T-cell (primary cell): ENCODE measurements at regions not wholly inside any gene's neighbourhood (a gene's known extent, or its start where the extent isn't known, plus 50 kb on each side); places are given as distances from the start of the nearest gene placed in this dataset.

Experiments used
- ATAC-seq, 4 experiments: fragments of 200-7000 bp in 3 of 4; fragments of 150-1000 bp in 1 of 4; cut with Tn5 transposase; replicated peaks in 1 of 4; 1 replicate in 3 of 4; 2 replicates in 1 of 4; pipeline ENCODE4 v1.10.0; 2021; ENCODE audit warnings: moderate library complexity in 3 of 4, mild to moderate bottlenecking in 2 of 4, moderate number of reproducible peaks in 1 of 4
- CTCF ChIA-PET, 2 donors: fragments of 300-600 bp; sonication (Branson Sonifier 250); formaldehyde crosslinking; loops; one replicate each; lab custom pipeline; 2022; ENCODE audit warnings: antibody characterized with exemption in 2 of 2; lab: Charles Lee
- POLR2A ChIA-PET, 2 donors: fragments of 300-600 bp; sonication (Branson Sonifier 250); formaldehyde crosslinking; loops; one replicate each; lab custom pipeline; 2022; ENCODE audit warnings: antibody characterized with exemption in 2 of 2; lab: Charles Lee
- DNase-seq, 35 experiments: peaks; one replicate each; pipeline versions ENCODE4 v3.0.0 to v3.0.0-alpha.2; 2013 to 2023
- H3K27ac ChIP-seq: one replicate; pipeline ENCODE4 v1.5.1; 2013; ENCODE audit warnings: low read length
- H3K27me3 ChIP-seq, 2 experiments: replicated peaks in 1 of 2; 1 replicate in 1 of 2; 2 replicates in 1 of 2; pipeline versions ENCODE4 v1.6.1 to v1.7.0; 2013; ENCODE audit warnings: low read length in 1 of 2, mixed read lengths in 1 of 2; ENCODE audit not compliant: control insufficient read depth in 2 of 2, insufficient read depth in 2 of 2; ENCODE audit errors: extremely low read depth in 1 of 2
- H3K36me3 ChIP-seq, 2 donors: 1 replicate in 1 of 2; 2 replicates in 1 of 2; pipeline versions ENCODE4 v1.6.1 to v1.7.0; 2013; ENCODE audit warnings: low read length in 1 of 2; ENCODE audit not compliant: control insufficient read depth in 2 of 2, insufficient read depth in 1 of 2; ENCODE audit errors: extremely low read depth in 1 of 2
- H3K4me1 ChIP-seq, 2 experiments: 1 replicate in 1 of 2; 2 replicates in 1 of 2; pipeline versions ENCODE4 v1.6.1 to v1.7.0; 2013; ENCODE audit warnings: low read length in 2 of 2, mixed read lengths in 1 of 2; ENCODE audit not compliant: insufficient read depth in 2 of 2, control insufficient read depth in 1 of 2; ENCODE audit errors: extremely low read depth in 1 of 2
- H3K4me3 ChIP-seq, 2 donors: 1 replicate in 1 of 2; 2 replicates in 1 of 2; pipeline versions ENCODE4 v1.5.1 to v1.7.0; 2013; ENCODE audit warnings: mild to moderate bottlenecking in 2 of 2, low read length in 1 of 2, moderate library complexity in 1 of 2; ENCODE audit not compliant: control insufficient read depth in 1 of 2; ENCODE audit errors: extremely low read depth in 1 of 2
- H3K9me3 ChIP-seq: 2 replicates; pipeline ENCODE4 v1.7.0; 2013
- H3K27ac Mint-ChIP-seq, 2 donors: one replicate each; pipeline ENCODE4 v1.8.0; 2020 to 2021; ENCODE audit warnings: mild to moderate bottlenecking in 2 of 2, mixed read lengths in 2 of 2
- H3K27me3 Mint-ChIP-seq, 2 donors: one replicate each; pipeline ENCODE4 v1.8.0; 2021 to 2022; ENCODE audit warnings: mixed read lengths in 2 of 2
- H3K36me3 Mint-ChIP-seq: one replicate; pipeline ENCODE4 v1.8.0; 2021; ENCODE audit warnings: mixed read lengths
- H3K4me1 Mint-ChIP-seq, 3 donors: one replicate each; pipeline ENCODE4 v1.8.0; 2020 to 2022; ENCODE audit warnings: mixed read lengths in 3 of 3, mild to moderate bottlenecking in 1 of 3
- H3K4me3 Mint-ChIP-seq, 3 donors: one replicate each; pipeline ENCODE4 v1.8.0; 2020 to 2022; ENCODE audit warnings: mild to moderate bottlenecking in 3 of 3, mixed read lengths in 3 of 3, moderate library complexity in 3 of 3
- H3K9me3 Mint-ChIP-seq, 3 donors: one replicate each; pipeline ENCODE4 v1.8.0; 2020 to 2022; ENCODE audit warnings: mixed read lengths in 3 of 3
- WGBS: methylation state at CpG from one replicate; pipeline ENCODE4 v1.1.5; 2013; ENCODE audit warnings: missing lambda C conversion rate; ENCODE audit not compliant: insufficient coverage; 5-methylcytosine and 5-hydroxymethylcytosine counted together

DNA sequence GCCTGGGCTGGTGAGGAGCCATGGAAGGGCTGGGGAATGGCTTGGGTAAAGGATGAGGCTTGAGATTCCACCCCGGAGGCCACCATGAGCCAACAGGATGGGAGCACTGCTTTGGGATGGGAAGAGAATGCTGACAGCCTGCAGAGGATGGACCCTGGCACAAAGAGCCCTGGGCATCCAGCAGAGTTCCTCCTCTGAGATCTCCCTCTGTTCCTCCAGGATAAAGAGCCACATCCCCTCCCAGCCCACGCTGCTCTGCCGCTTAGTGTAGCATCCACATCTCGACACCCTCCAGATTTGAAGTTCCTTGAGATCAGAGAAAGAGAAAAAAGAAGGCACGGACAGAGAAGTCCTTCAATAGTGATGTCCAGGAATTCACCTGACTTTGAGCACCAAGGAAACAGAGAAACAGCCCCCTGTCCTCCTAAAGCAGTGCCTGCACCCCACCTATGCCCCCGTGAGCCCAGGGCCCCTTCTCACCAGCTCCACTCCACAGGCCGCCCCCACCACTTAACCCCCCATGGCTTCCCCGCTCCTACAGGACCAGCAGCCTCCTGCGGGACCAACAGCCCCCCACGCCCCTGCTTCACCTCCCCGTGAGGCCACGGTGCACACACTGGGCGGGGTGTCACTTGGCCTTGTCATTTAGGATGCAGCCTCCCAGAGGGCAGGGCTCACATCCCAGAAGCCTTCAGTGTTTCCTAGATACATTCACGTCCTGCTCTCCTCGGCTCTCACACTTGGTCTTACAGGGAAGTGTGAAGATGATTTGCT is 180.5 kb downstream of the SHANK2 start:
- Mint-ChIP-seq H3K27ac (no peak overlapping the region), H3K36me3 (no peaks in the 10 kb centered on the region), H3K27me3 (peaks cover 3 to 10% of the 10 kb centered on the region in 2 donors), H3K9me3 (no peaks in the 10 kb centered on the region), H3K4me3 (no peak overlapping the region), H3K4me1 (no peaks in the 10 kb centered on the region)
- H3K27ac ChIP-seq, result no peak overlapping the region
- no peaks in the 10 kb centered on the region for H3K4me1 ChIP-seq
- H3K27me3 ChIP-seq, result peaks cover 0 to 13% of the 10 kb centered on the region in 2 experiments
- POLR2A ChIA-PET, result no interaction called here
- H3K9me3 ChIP-seq, result no peaks in the 10 kb centered on the region
- ATAC-seq, result no peak
- CTCF ChIA-PET, result no interaction called here
- H3K4me3 ChIP-seq, result no peak overlapping the region
- WGBS, result 76% methylated on average over 6 of the region's 15 CpGs
- no peaks in the 10 kb centered on the region for H3K36me3 ChIP-seq
- DNase-seq, result no peak

DNA sequence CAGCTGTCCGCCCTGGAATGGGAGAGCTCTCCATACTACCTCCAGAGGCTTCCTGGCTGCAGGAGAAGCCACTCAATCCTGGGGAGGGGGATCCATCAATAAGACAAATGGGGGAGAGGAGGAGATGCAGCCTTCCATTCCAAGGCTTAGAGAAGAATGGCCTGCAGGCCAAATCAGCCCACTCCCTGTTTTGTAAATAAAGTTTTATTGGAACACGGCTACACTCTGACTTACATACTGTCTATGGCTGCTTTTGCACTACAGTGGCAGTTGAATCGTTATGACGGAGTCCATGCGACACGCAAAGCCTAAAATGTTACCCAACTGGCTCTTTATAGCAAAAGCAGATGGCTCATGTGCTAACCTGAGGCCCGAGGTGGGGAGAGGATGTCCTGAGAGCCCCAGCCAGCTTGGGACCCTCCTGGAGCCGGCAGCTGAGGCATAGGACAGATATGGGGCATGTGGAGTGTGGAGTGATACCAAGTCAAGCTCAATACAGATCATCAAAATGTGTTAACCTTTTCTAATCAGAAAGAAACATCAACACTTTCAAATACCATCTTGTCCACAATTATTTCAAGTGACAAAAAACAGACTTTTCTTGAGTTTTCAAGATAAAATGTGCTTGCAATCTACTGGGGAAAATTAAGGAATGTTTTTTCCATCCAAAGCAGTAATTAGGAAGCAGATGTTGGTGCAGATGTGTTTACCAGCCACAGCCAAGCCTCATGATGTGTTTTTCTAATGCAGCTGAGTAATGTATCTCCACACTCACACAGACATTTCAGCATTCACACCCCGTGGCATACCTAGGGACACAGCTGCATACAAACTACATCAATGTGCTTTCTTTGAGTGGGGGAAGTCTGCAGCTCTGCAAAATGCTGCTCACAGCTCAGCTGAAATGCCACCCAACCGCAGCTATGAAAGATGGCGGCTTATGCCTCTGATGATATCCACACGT is 181.6 kb downstream of the SHANK2 start:
- ATAC-seq (no peak), DNase-seq (no peak)
- ChIA-PET POLR2A (no interaction called here), CTCF (interaction anchor here in 1 of 2 donors (0.7 kb wide), 1 partner anchor 1530 kb away, joined by 3 read pairs; no protein-coding TSS in a partner anchor)
- no peaks in the 10 kb centered on the region for H3K9me3 ChIP-seq
- no peak overlapping the region for H3K27ac ChIP-seq
- no peak overlapping the region for H3K4me3 Mint-ChIP-seq
- peaks cover 3% of the 10 kb centered on the region in 2 donors for H3K27me3 Mint-ChIP-seq
- H3K36me3 Mint-ChIP-seq, result no peaks in the 10 kb centered on the region
- H3K4me1 ChIP-seq, result no peaks in the 10 kb centered on the region
- H3K4me1 Mint-ChIP-seq, result no peaks in the 10 kb centered on the region
- no peaks in the 10 kb centered on the region for H3K9me3 Mint-ChIP-seq
- no peak overlapping the region for H3K27ac Mint-ChIP-seq
- no peaks in the 10 kb centered on the region for H3K36me3 ChIP-seq
- H3K4me3 ChIP-seq, result no peak overlapping the region
- H3K27me3 ChIP-seq, result peaks cover 0 to 9% of the 10 kb centered on the region in 2 experiments
- WGBS, result 91% methylated on average over 8 of the region's 12 CpGs

DNA sequence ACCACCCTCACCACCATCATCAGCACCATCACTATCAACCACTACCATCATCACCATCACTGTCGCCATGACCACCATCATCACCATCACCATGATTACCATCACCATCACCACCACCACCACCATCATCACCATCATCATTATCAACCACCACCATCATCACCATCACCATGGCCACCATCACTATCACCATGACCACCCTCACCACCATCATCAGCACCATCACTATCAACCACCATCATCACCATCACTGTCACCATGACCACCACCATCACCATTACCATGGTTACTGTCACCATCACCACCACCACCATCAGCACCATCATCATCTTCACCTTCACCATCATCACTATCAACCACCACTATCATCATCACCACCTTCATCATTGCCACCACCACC is 183.4 kb downstream of the SHANK2 start:
- Histone ChIP-seq H3K4me3 (no peak overlapping the region), H3K27me3 (peaks cover 0 to 17% of the 10 kb centered on the region in 2 experiments), H3K9me3 (no peaks in the 10 kb centered on the region), H3K27ac (no peak overlapping the region), H3K4me1 (no peaks in the 10 kb centered on the region), H3K36me3 (no peaks in the 10 kb centered on the region)
- H3K4me1 Mint-ChIP-seq, result no peaks in the 10 kb centered on the region
- no peaks in the 10 kb centered on the region for H3K9me3 Mint-ChIP-seq
- POLR2A ChIA-PET, result no interaction called here
- no peak overlapping the region for H3K4me3 Mint-ChIP-seq
- ATAC-seq (no peak), DNase-seq (no peak)
- peaks cover 14 to 17% of the 10 kb centered on the region in 2 donors for H3K27me3 Mint-ChIP-seq
- CTCF ChIA-PET, result no interaction called here
- no peak overlapping the region for H3K27ac Mint-ChIP-seq
- no peaks in the 10 kb centered on the region for H3K36me3 Mint-ChIP-seq
- 100% methylated on average over 1 of the region's 1 CpG for WGBS

DNA sequence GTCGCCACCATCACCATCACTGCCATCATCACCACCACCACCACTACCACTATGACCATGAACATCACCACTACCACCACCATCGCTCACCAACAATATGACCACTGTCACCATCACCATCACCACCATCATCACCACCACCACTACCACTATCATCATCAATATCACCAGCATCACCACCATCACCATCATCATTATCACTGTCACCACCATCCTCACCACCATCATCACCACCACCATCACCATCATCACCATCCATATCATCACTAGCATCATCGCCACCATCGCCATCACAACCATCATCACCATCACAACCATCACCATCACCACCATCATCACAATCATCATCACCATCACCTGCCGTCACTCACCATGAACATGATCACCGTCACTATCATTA is 184.6 kb downstream of the SHANK2 start:
- H3K4me3 ChIP-seq, result no peak overlapping the region
- Mint-ChIP-seq H3K36me3 (no peaks in the 10 kb centered on the region), H3K9me3 (no peaks in the 10 kb centered on the region), H3K27ac (no peak overlapping the region), H3K4me1 (no peaks in the 10 kb centered on the region), H3K4me3 (no peak overlapping the region), H3K27me3 (peaks cover 21% of the 10 kb centered on the region in 2 donors)
- POLR2A ChIA-PET, result no interaction called here
- H3K4me1 ChIP-seq, result no peaks in the 10 kb centered on the region
- ATAC-seq, result no peak
- H3K36me3 ChIP-seq, result no peaks in the 10 kb centered on the region
- DNase-seq, result no peak
- WGBS, result 96% methylated on average over 4 of the region's 6 CpGs
- H3K9me3 ChIP-seq, result no peaks in the 10 kb centered on the region
- H3K27ac ChIP-seq, result no peak overlapping the region
- peaks cover 0 to 24% of the 10 kb centered on the region in 2 experiments for H3K27me3 ChIP-seq
- CTCF ChIA-PET, result no interaction called here

DNA sequence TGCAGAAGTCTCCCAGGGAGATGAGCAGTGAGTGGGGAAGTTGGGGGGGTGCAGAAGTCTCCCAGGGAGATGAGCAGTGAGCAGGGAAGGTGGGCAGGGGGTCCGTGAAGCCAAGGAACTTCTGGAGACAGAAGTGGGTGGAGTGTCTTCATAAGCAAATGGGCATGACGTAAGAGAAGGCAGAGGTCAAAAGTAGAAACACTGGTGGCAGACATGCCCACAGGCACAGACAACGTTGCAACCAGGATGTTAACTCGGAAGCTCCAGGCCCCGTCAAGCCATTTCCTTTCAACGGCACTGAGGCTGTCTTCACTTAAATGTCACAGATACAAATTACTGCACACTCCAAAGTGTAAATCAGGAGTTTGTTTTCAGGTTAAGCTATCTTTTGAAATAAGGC is 186.1 kb downstream of the SHANK2 start:
- no peak overlapping the region for H3K27ac ChIP-seq
- no peak overlapping the region for H3K27ac Mint-ChIP-seq
- H3K4me1 ChIP-seq, result no peaks in the 10 kb centered on the region
- H3K36me3 ChIP-seq, result no peaks in the 10 kb centered on the region
- ChIA-PET POLR2A (no interaction called here), CTCF (no interaction called here)
- DNase-seq, result no peak
- no peaks in the 10 kb centered on the region for H3K9me3 Mint-ChIP-seq
- no peak overlapping the region for H3K4me3 ChIP-seq
- 75% methylated on average over 2 of the region's 6 CpGs for WGBS
- no peak for ATAC-seq
- H3K4me3 Mint-ChIP-seq, result no peak overlapping the region
- no peaks in the 10 kb centered on the region for H3K9me3 ChIP-seq
- H3K27me3 Mint-ChIP-seq, result peaks cover 25 to 30% of the 10 kb centered on the region in 2 donors
- no peaks in the 10 kb centered on the region for H3K36me3 Mint-ChIP-seq
- no peaks in the 10 kb centered on the region for H3K4me1 Mint-ChIP-seq
- H3K27me3 ChIP-seq, result peaks cover 0 to 37% of the 10 kb centered on the region in 2 experiments

DNA sequence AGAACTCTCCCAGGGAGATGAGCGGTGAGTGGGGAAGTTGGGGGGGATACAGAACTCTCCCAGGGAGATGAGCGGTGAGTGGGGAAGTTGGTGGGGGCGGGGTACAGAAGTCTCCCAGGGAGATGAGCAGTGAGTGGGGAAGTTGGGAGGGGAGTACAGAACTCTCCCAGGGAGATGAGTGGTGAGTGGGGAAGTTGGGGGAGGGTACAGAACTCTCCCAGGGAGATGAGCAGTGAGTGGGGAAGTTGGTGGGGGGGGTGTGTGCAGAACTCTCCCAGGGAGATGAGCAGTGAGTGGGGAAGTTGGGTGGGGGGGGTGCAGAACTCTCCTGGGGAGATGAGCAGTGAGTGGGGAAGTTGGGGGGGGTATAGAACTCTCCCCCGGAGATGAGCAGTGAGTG is 186.5 kb downstream of the SHANK2 start:
- Histone ChIP-seq H3K27me3 (peaks cover 0 to 38% of the 10 kb centered on the region in 2 experiments), H3K4me3 (no peak overlapping the region), H3K4me1 (no peaks in the 10 kb centered on the region), H3K36me3 (no peaks in the 10 kb centered on the region), H3K27ac (no peak overlapping the region), H3K9me3 (no peaks in the 10 kb centered on the region)
- no peak overlapping the region for H3K27ac Mint-ChIP-seq
- no peaks in the 10 kb centered on the region for H3K36me3 Mint-ChIP-seq
- ChIA-PET POLR2A (no interaction called here), CTCF (no interaction called here)
- peaks cover 25 to 30% of the 10 kb centered on the region in 2 donors for H3K27me3 Mint-ChIP-seq
- DNase-seq, result no peak
- WGBS, result 40% methylated on average over 2 of the region's 4 CpGs
- no peak for ATAC-seq
- no peak overlapping the region for H3K4me3 Mint-ChIP-seq
- H3K9me3 Mint-ChIP-seq, result no peaks in the 10 kb centered on the region
- no peaks in the 10 kb centered on the region for H3K4me1 Mint-ChIP-seq
